ENCODE measurements at regions not wholly inside any gene's neighbourhood (a gene's known extent, or its start where the extent isn't known, plus 50 kb on each side); places are given as distances from the start of the nearest gene placed in this dataset.

DNA sequence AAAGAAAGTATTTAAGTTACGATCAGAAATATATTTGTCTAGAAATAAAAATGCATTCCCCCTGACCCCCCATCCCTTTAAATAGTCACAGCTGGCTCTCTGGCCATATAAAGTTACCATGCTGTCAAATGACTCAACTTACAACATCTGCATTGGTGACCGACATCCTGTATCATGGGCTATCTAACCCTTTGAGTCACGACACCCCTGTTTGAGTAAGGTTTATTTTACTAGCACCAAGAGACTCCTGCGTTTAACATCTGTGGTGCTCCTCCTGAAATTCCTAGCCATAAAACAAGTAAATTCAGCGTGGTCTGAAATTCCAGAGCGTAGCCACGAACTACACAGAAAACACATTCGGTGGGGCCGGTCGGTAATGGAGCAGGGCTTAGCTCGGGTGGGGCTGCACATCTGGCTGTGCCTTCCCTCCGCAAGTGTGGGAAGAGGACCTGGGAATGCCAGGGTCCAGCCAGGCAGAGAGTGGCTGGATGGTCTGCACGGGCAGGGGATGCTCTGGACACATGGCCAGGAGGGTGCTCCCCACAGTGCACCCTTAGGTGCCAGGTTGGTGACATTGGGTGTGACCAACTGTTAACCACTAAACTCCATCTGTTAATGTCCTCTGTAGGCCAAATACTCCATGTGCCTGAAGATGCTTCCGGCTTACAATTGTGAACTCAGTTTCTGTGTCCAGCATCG is 53.0 kb upstream of the CLDN14 start:
- TF ChIP-seq, protein P1, sequence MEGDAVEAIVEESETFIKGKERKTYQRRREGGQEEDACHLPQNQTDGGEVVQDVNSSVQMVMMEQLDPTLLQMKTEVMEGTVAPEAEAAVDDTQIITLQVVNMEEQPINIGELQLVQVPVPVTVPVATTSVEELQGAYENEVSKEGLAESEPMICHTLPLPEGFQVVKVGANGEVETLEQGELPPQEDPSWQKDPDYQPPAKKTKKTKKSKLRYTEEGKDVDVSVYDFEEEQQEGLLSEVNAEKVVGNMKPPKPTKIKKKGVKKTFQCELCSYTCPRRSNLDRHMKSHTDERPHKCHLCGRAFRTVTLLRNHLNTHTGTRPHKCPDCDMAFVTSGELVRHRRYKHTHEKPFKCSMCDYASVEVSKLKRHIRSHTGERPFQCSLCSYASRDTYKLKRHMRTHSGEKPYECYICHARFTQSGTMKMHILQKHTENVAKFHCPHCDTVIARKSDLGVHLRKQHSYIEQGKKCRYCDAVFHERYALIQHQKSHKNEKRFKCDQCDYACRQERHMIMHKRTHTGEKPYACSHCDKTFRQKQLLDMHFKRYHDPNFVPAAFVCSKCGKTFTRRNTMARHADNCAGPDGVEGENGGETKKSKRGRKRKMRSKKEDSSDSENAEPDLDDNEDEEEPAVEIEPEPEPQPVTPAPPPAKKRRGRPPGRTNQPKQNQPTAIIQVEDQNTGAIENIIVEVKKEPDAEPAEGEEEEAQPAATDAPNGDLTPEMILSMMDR (IDR thresholded peaks at IDR 0.05; ENCODE audit: insufficient read depth, low read length): no peak
- TF ChIP-seq POLR2AphosphoS5 (IDR thresholded peaks at IDR 0.05; ENCODE audit: low read depth) (no peak), GABPA (IDR thresholded peaks at IDR 0.05; ENCODE audit: low read depth) (no peak), SPI1 (IDR thresholded peaks at IDR 0.05; ENCODE audit: borderline replicate concordance, low read depth) (no peak)
- TF ChIP-seq, protein P2, sequence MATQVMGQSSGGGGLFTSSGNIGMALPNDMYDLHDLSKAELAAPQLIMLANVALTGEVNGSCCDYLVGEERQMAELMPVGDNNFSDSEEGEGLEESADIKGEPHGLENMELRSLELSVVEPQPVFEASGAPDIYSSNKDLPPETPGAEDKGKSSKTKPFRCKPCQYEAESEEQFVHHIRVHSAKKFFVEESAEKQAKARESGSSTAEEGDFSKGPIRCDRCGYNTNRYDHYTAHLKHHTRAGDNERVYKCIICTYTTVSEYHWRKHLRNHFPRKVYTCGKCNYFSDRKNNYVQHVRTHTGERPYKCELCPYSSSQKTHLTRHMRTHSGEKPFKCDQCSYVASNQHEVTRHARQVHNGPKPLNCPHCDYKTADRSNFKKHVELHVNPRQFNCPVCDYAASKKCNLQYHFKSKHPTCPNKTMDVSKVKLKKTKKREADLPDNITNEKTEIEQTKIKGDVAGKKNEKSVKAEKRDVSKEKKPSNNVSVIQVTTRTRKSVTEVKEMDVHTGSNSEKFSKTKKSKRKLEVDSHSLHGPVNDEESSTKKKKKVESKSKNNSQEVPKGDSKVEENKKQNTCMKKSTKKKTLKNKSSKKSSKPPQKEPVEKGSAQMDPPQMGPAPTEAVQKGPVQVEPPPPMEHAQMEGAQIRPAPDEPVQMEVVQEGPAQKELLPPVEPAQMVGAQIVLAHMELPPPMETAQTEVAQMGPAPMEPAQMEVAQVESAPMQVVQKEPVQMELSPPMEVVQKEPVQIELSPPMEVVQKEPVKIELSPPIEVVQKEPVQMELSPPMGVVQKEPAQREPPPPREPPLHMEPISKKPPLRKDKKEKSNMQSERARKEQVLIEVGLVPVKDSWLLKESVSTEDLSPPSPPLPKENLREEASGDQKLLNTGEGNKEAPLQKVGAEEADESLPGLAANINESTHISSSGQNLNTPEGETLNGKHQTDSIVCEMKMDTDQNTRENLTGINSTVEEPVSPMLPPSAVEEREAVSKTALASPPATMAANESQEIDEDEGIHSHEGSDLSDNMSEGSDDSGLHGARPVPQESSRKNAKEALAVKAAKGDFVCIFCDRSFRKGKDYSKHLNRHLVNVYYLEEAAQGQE (IDR thresholded peaks at IDR 0.05; ENCODE audit: insufficient replicate concordance, low read depth): no peak
